ENCODE measurements at regions not wholly inside any gene's neighbourhood (a gene's known extent, or its start where the extent isn't known, plus 50 kb on each side); places are given as distances from the start of the nearest gene placed in this dataset.

DNA sequence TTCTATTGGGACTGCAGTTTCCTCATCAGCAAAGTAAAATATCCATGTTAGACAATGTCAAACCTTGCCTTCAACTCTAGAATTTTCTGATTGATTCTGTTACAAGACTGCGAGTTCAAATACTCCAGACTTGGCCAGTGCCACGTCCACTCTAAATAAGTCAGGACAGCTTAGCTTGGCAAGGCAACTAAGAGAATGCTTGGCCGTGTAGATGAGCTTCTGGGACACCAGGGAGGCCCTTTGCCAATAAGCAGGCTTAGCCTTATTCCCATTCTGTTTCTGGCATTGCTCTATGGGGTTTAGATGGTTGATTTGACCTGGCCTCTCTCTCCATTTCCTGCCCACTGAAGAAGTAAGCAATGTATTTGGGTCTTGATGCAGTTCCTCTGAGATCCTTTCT lies 218.1 kb upstream of the SIX2 start:
- no peak for DNase-seq
- H3K14ac ChIP-seq (ENCODE audit: low read length in 2 of 2) = no peak overlapping the region
- no peaks in the 10 kb centered on the region for H3K79me1 ChIP-seq (replicated peaks; ENCODE audit: low read length, poor library complexity, severe bottlenecking)
- H2AK5ac ChIP-seq (ENCODE audit: low read length, severe bottlenecking) = no peak overlapping the region
- no peak overlapping the region for H3K18ac ChIP-seq (ENCODE audit: low read depth in 1 of 2, low read length in 2 of 2)
- H3K4ac ChIP-seq (ENCODE audit: low read depth in 1 of 2, low read length in 2 of 2) = no peak overlapping the region
- H3K27ac ChIP-seq (ENCODE audit: low read length, poor library complexity, severe bottlenecking) = no peak overlapping the region
- H2BK5ac ChIP-seq (ENCODE audit: low read depth, low read length, poor library complexity, severe bottlenecking) = no peak overlapping the region
- H2AFZ ChIP-seq (ENCODE audit: low read depth, low read length) = no peak overlapping the region
- no peak overlapping the region for H4K8ac ChIP-seq (ENCODE audit: low read length)
- no peaks in the 10 kb centered on the region for H3K36me3 ChIP-seq (ENCODE audit: control insufficient read depth in 1 of 2, insufficient read depth in 2 of 2, low read depth in 1 of 2, low read length in 2 of 2)
- no peak overlapping the region for H2BK120ac ChIP-seq (ENCODE audit: low read depth, low read length)
- H3K9me3 ChIP-seq (ENCODE audit: control insufficient read depth, low read length) = peaks cover 3% of the 10 kb centered on the region
- H2BK12ac ChIP-seq (ENCODE audit: low read length in 2 of 2) = no peak overlapping the region
- WGBS = 78% methylated on average over 3 of the region's 3 CpGs
- H3K4me3 ChIP-seq (ENCODE audit: insufficient read depth in 1 of 2, low read depth in 1 of 2, low read length in 2 of 2) = no peak overlapping the region
- no peak overlapping the region for H2BK15ac ChIP-seq (ENCODE audit: low read depth, poor library complexity, severe bottlenecking)
- H4K91ac ChIP-seq (ENCODE audit: low read length) = no peak overlapping the region
- no peak overlapping the region for H3K23ac ChIP-seq (ENCODE audit: low read length in 2 of 2)
- H3K27me3 ChIP-seq (ENCODE audit: control insufficient read depth in 1 of 2, insufficient read depth in 1 of 2, low read length in 2 of 2) = peaks cover 0 to 10% of the 10 kb centered on the region in 2 experiments
- H3K4me1 ChIP-seq (ENCODE audit: control insufficient read depth, insufficient read depth, low read depth, low read length) = peaks cover 2% of the 10 kb centered on the region
- no peak overlapping the region for H3K4me2 ChIP-seq (ENCODE audit: low read length, poor library complexity, severe bottlenecking)
- H3K9ac ChIP-seq (ENCODE audit: low read length) = no peak overlapping the region

GRCh38 chr2:45224993-45225380 lies 215.7 kb upstream of the SIX2 start:
- no peak for DNase-seq
- no peak overlapping the region for H3K23ac ChIP-seq (ENCODE audit: low read length in 2 of 2)
- no peak overlapping the region for H2BK15ac ChIP-seq (ENCODE audit: low read depth, poor library complexity, severe bottlenecking)
- H2BK12ac ChIP-seq (ENCODE audit: low read length in 2 of 2) = no peak overlapping the region
- no peak overlapping the region for H3K14ac ChIP-seq (ENCODE audit: low read length in 2 of 2)
- peaks cover 0 to 33% of the 10 kb centered on the region in 2 experiments for H3K27me3 ChIP-seq (ENCODE audit: control insufficient read depth in 1 of 2, insufficient read depth in 1 of 2, low read length in 2 of 2)
- H2BK5ac ChIP-seq (ENCODE audit: low read depth, low read length, poor library complexity, severe bottlenecking) = no peak overlapping the region
- no peaks in the 10 kb centered on the region for H3K79me1 ChIP-seq (replicated peaks; ENCODE audit: low read length, poor library complexity, severe bottlenecking)
- H3K18ac ChIP-seq (ENCODE audit: low read depth in 1 of 2, low read length in 2 of 2) = no peak overlapping the region
- H2AFZ ChIP-seq (ENCODE audit: low read depth, low read length) = no peak overlapping the region
- H3K4me2 ChIP-seq (ENCODE audit: low read length, poor library complexity, severe bottlenecking) = no peak overlapping the region
- H2BK120ac ChIP-seq (ENCODE audit: low read depth, low read length) = no peak overlapping the region
- H2AK5ac ChIP-seq (ENCODE audit: low read length, severe bottlenecking) = no peak overlapping the region
- peaks cover under 1% of the 10 kb centered on the region for H3K4me1 ChIP-seq (ENCODE audit: control insufficient read depth, insufficient read depth, low read depth, low read length)
- no peak overlapping the region for H3K4ac ChIP-seq (ENCODE audit: low read depth in 1 of 2, low read length in 2 of 2)
- no peak overlapping the region for H3K4me3 ChIP-seq (ENCODE audit: insufficient read depth in 1 of 2, low read depth in 1 of 2, low read length in 2 of 2)
- no peak overlapping the region for H4K8ac ChIP-seq (ENCODE audit: low read length)
- peaks cover 3% of the 10 kb centered on the region for H3K9me3 ChIP-seq (ENCODE audit: control insufficient read depth, low read length)
- no peak overlapping the region for H3K9ac ChIP-seq (ENCODE audit: low read length)
- WGBS = 95% methylated on average over 4 of the region's 4 CpGs
- no peaks in the 10 kb centered on the region for H3K36me3 ChIP-seq (ENCODE audit: control insufficient read depth in 1 of 2, insufficient read depth in 2 of 2, low read depth in 1 of 2, low read length in 2 of 2)
- no peak overlapping the region for H3K27ac ChIP-seq (ENCODE audit: low read length, poor library complexity, severe bottlenecking)
- no peak overlapping the region for H4K91ac ChIP-seq (ENCODE audit: low read length)

GRCh38 chr2:45224321-45224992 lies 215.2 kb upstream of the SIX2 start:
- Histone ChIP-seq H3K79me1 (replicated peaks; ENCODE audit: low read length, poor library complexity, severe bottlenecking) (no peaks in the 10 kb centered on the region), H2AFZ (ENCODE audit: low read depth, low read length) (no peak overlapping the region), H3K18ac (ENCODE audit: low read depth in 1 of 2, low read length in 2 of 2) (no peak overlapping the region), H3K4me3 (ENCODE audit: insufficient read depth in 1 of 2, low read depth in 1 of 2, low read length in 2 of 2) (no peak overlapping the region), H3K4me1 (ENCODE audit: control insufficient read depth, insufficient read depth, low read depth, low read length) (no peaks in the 10 kb centered on the region), H2BK120ac (ENCODE audit: low read depth, low read length) (no peak overlapping the region), H3K9me3 (ENCODE audit: control insufficient read depth, low read length) (peaks cover 3% of the 10 kb centered on the region), H4K91ac (ENCODE audit: low read length) (no peak overlapping the region), H2BK5ac (ENCODE audit: low read depth, low read length, poor library complexity, severe bottlenecking) (no peak overlapping the region), H3K27ac (ENCODE audit: low read length, poor library complexity, severe bottlenecking) (no peak overlapping the region), H3K9ac (ENCODE audit: low read length) (no peak overlapping the region), H3K23ac (ENCODE audit: low read length in 2 of 2) (no peak overlapping the region), H2AK5ac (ENCODE audit: low read length, severe bottlenecking) (no peak overlapping the region), H4K8ac (ENCODE audit: low read length) (no peak overlapping the region), H3K4me2 (ENCODE audit: low read length, poor library complexity, severe bottlenecking) (no peak overlapping the region), H3K4ac (ENCODE audit: low read depth in 1 of 2, low read length in 2 of 2) (no peak overlapping the region), H3K14ac (ENCODE audit: low read length in 2 of 2) (no peak overlapping the region), H3K36me3 (ENCODE audit: control insufficient read depth in 1 of 2, insufficient read depth in 2 of 2, low read depth in 1 of 2, low read length in 2 of 2) (no peaks in the 10 kb centered on the region), H2BK12ac (ENCODE audit: low read length in 2 of 2) (no peak overlapping the region), H2BK15ac (ENCODE audit: low read depth, poor library complexity, severe bottlenecking) (no peak overlapping the region), H3K27me3 (ENCODE audit: control insufficient read depth in 1 of 2, insufficient read depth in 1 of 2, low read length in 2 of 2) (peaks cover 0 to 34% of the 10 kb centered on the region in 2 experiments)
- WGBS = 72% methylated on average over 12 of the region's 13 CpGs
- DNase-seq = no peak

- no peak overlapping the region for H3K14ac ChIP-seq (ENCODE audit: low read length in 2 of 2)
- H2BK120ac ChIP-seq (ENCODE audit: low read depth, low read length) = no peak overlapping the region
- H3K23ac ChIP-seq (ENCODE audit: low read length in 2 of 2) = no peak overlapping the region
- no peak overlapping the region for H3K9ac ChIP-seq (ENCODE audit: low read length)
- no peaks in the 10 kb centered on the region for H3K4me1 ChIP-seq (ENCODE audit: control insufficient read depth, insufficient read depth, low read depth, low read length)
- H2BK15ac ChIP-seq (ENCODE audit: low read depth, poor library complexity, severe bottlenecking) = no peak overlapping the region
- no peak overlapping the region for H3K4me2 ChIP-seq (ENCODE audit: low read length, poor library complexity, severe bottlenecking)
- H2AK5ac ChIP-seq (ENCODE audit: low read length, severe bottlenecking) = no peak overlapping the region
- WGBS = 48% methylated on average over 5 of the region's 8 CpGs
- no peak overlapping the region for H3K4me3 ChIP-seq (ENCODE audit: insufficient read depth in 1 of 2, low read depth in 1 of 2, low read length in 2 of 2)
- H3K36me3 ChIP-seq (ENCODE audit: control insufficient read depth in 1 of 2, insufficient read depth in 2 of 2, low read depth in 1 of 2, low read length in 2 of 2) = no peaks in the 10 kb centered on the region
- H3K9me3 ChIP-seq (ENCODE audit: control insufficient read depth, low read length) = peaks cover 3% of the 10 kb centered on the region
- no peak overlapping the region for H2BK12ac ChIP-seq (ENCODE audit: low read length in 2 of 2)
- no peak overlapping the region for H3K18ac ChIP-seq (ENCODE audit: low read depth in 1 of 2, low read length in 2 of 2)
- H3K27me3 ChIP-seq (ENCODE audit: control insufficient read depth in 1 of 2, insufficient read depth in 1 of 2, low read length in 2 of 2) = peaks cover 0 to 34% of the 10 kb centered on the region in 2 experiments
- no peak overlapping the region for H2BK5ac ChIP-seq (ENCODE audit: low read depth, low read length, poor library complexity, severe bottlenecking)
- no peak overlapping the region for H4K8ac ChIP-seq (ENCODE audit: low read length)
- no peak overlapping the region for H3K27ac ChIP-seq (ENCODE audit: low read length, poor library complexity, severe bottlenecking)
- no peaks in the 10 kb centered on the region for H3K79me1 ChIP-seq (replicated peaks; ENCODE audit: low read length, poor library complexity, severe bottlenecking)
- DNase-seq = no peak
- H2AFZ ChIP-seq (ENCODE audit: low read depth, low read length) = no peak overlapping the region
- H3K4ac ChIP-seq (ENCODE audit: low read depth in 1 of 2, low read length in 2 of 2) = no peak overlapping the region
- H4K91ac ChIP-seq (ENCODE audit: low read length) = no peak overlapping the region
These were observed 214.3 kb upstream of the SIX2 start for GRCh38 chr2:45223531-45223930.
